ENCODE measurements at regions not wholly inside any gene's neighbourhood (a gene's known extent, or its start where the extent isn't known, plus 50 kb on each side); places are given as distances from the start of the nearest gene placed in this dataset.

- TF ChIP-seq POLR2A (IDR thresholded peaks at IDR 0.05) (no peak), CTCF (IDR thresholded peaks at IDR 0.05) (no peak)
Measured at GRCh38 chr16:75837681-75838080, 111.4 kb upstream of the CPHXL start.

All from body of pancreas (tissue), 4 donors.